Rectal smooth muscle tissue (tissue), 1 donor: ENCODE measurements at regions not wholly inside any gene's neighbourhood (a gene's known extent, or its start where the extent isn't known, plus 50 kb on each side); places are given as distances from the start of the nearest gene placed in this dataset.
"Not testable (repeated sequence)": the region's sequence is repeated elsewhere in the genome, so short reads cannot be mapped to it uniquely, and the experiment has no call there.

Source experiments
- H3K27ac ChIP-seq: one replicate; pipeline ENCODE4 v1.7.0; 2013; ENCODE audit warnings: low read depth, low read length, inconsistent platforms
- H3K27me3 ChIP-seq: one replicate; pipeline ENCODE4 v1.7.0; 2013; ENCODE audit warnings: low read length; ENCODE audit not compliant: control insufficient read depth, insufficient read depth
- H3K36me3 ChIP-seq: one replicate; pipeline ENCODE4 v1.7.0; 2013; ENCODE audit warnings: low read length; ENCODE audit not compliant: control insufficient read depth, insufficient read depth
- H3K4me1 ChIP-seq: one replicate; pipeline ENCODE4 v1.7.0; 2013; ENCODE audit warnings: low read length; ENCODE audit not compliant: control insufficient read depth, insufficient read depth
- H3K4me3 ChIP-seq: one replicate; pipeline ENCODE4 v1.7.0; 2013; ENCODE audit warnings: low read length
- H3K9ac ChIP-seq: one replicate; pipeline ENCODE4 v1.7.0; 2013; ENCODE audit warnings: low read length

GRCh38 chr9:42513535-42513934 is 330.1 kb downstream of the SPATA31A6 start:
- H3K27me3 ChIP-seq, H3K4me1 ChIP-seq, H3K36me3 ChIP-seq, H3K4me3 ChIP-seq, H3K9ac ChIP-seq, H3K27ac ChIP-seq: not testable (repeated sequence)

GRCh38 chr9:42534325-42534983 is 351.0 kb downstream of the SPATA31A6 start:
- H3K36me3 ChIP-seq, H3K9ac ChIP-seq, H3K4me3 ChIP-seq, H3K27me3 ChIP-seq, H3K27ac ChIP-seq, H3K4me1 ChIP-seq: not testable (repeated sequence)

- H3K4me1 ChIP-seq, H3K36me3 ChIP-seq, H3K27me3 ChIP-seq, H3K4me3 ChIP-seq, H3K27ac ChIP-seq, H3K9ac ChIP-seq: not testable (repeated sequence)
Measured at GRCh38 chr9:42534984-42535325, 351.5 kb downstream of the SPATA31A6 start.

- not testable (repeated sequence) for H3K4me3 ChIP-seq, H3K9ac ChIP-seq
Measured at GRCh38 chr9:42550789-42551357, 367.4 kb downstream of the SPATA31A6 start.

GRCh38 chr9:42568530-42568929 is 385.1 kb downstream of the SPATA31A6 start:
- not testable (repeated sequence) for H3K4me1 ChIP-seq, H3K9ac ChIP-seq, H3K27me3 ChIP-seq, H3K27ac ChIP-seq, H3K36me3 ChIP-seq, H3K4me3 ChIP-seq

More at GRCh38 chr9:42550789-42551357, 367.4 kb downstream of the SPATA31A6 start:
- H3K4me1 ChIP-seq, H3K27ac ChIP-seq, H3K27me3 ChIP-seq, H3K36me3 ChIP-seq: not testable (repeated sequence)

GRCh38 chr9:42568942-42569556 is 385.6 kb downstream of the SPATA31A6 start:
- not testable (repeated sequence) for H3K4me1 ChIP-seq, H3K9ac ChIP-seq, H3K4me3 ChIP-seq, H3K27ac ChIP-seq, H3K27me3 ChIP-seq, H3K36me3 ChIP-seq

GRCh38 chr9:42577851-42578250 is 394.4 kb downstream of the SPATA31A6 start:
- not testable (repeated sequence) for H3K27ac ChIP-seq

More at GRCh38 chr9:42577851-42578250, 394.4 kb downstream of the SPATA31A6 start:
- H3K9ac ChIP-seq, H3K4me1 ChIP-seq, H3K27me3 ChIP-seq, H3K4me3 ChIP-seq, H3K36me3 ChIP-seq: not testable (repeated sequence)
